Activated naive CD4-positive, alpha-beta T cell treated with anti-CD3 and anti-CD28 coated beads, Interleukin-2, amount 10 ng/mL, durations not matched to agents 7 days and 5 days (primary cell): ENCODE measurements at regions not wholly inside any gene's neighbourhood (a gene's known extent, or its start where the extent isn't known, plus 50 kb on each side); places are given as distances from the start of the nearest gene placed in this dataset.
"Not testable (repeated sequence)": the region's sequence is repeated elsewhere in the genome, so short reads cannot be mapped to it uniquely, and the experiment has no call there.

Experiments used
- CTCF ChIA-PET: fragments of 350-600 bp; sonication (Branson Sonifier 250); formaldehyde crosslinking; loops from one replicate; lab custom pipeline; 2021; ENCODE audit warnings: antibody characterized with exemption; lab: Charles Lee
- DNase-seq: peaks from one replicate; pipeline ENCODE4 v3.0.0-alpha.2; 2020
- H3K27ac Mint-ChIP-seq: one replicate; pipeline ENCODE4 v1.8.0; 2021; ENCODE audit warnings: mild to moderate bottlenecking, moderate library complexity, mixed read lengths
- H3K27me3 Mint-ChIP-seq: one replicate; pipeline ENCODE4 v1.8.0; 2021; ENCODE audit warnings: mild to moderate bottlenecking, mixed read lengths
- H3K36me3 Mint-ChIP-seq: one replicate; pipeline ENCODE4 v1.8.0; 2021; ENCODE audit warnings: mixed read lengths
- H3K4me1 Mint-ChIP-seq: one replicate; pipeline ENCODE4 v1.8.0; 2021; ENCODE audit warnings: mixed read lengths
- H3K4me3 Mint-ChIP-seq: one replicate; pipeline ENCODE4 v1.8.0; 2021; ENCODE audit warnings: mild to moderate bottlenecking, moderate library complexity, mixed read lengths
- H3K9me3 Mint-ChIP-seq: one replicate; pipeline ENCODE4 v1.8.0; 2021; ENCODE audit warnings: mixed read lengths

DNA sequence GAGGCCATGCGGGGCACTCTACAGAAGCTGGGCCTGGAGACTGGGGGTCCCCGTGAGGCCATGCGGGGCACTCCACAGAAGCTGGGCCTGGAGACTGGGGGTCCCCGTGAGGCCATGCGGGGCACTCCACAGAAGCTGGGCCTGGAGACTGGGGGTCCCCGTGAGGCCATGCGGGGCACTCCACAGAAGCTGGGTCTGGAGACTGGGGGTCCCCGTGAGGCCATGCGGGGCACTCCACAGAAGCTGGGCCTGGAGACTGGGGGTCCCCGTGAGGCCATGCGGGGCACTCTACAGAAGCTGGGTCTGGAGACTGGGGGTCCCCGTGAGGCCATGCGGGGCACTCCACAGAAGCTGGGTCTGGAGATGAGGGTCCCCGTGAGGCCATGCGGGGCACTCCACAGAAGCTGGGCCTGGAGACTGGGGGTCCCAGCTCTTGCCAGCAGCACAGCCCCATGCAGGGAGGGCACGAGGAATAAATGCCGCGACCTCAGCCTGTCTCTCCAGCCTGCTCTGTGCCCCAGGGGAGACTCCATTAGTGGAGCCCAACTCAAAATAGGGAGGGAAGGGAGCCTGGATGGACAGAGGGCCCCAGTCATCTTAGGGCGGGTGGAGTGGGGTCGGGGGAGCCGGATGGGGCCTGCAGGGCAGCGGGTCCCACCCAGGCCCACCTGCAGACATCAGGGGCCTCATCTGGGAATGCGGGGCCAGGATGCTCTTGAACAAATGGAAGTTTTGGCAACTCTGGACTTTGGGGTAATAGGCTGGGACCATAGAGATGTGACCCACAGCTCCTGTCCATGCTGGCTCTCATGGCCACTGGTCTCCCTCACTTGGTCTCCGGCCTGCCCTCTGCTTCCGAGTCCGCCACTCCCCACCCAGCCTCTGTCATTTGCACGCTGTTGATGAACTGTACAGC is 343.6 kb upstream of the SFSWAP start:
- H3K4me1 Mint-ChIP-seq, H3K27ac Mint-ChIP-seq, CTCF ChIA-PET, DNase-seq, H3K9me3 Mint-ChIP-seq, H3K27me3 Mint-ChIP-seq, H3K4me3 Mint-ChIP-seq, H3K36me3 Mint-ChIP-seq: not testable (repeated sequence)

DNA sequence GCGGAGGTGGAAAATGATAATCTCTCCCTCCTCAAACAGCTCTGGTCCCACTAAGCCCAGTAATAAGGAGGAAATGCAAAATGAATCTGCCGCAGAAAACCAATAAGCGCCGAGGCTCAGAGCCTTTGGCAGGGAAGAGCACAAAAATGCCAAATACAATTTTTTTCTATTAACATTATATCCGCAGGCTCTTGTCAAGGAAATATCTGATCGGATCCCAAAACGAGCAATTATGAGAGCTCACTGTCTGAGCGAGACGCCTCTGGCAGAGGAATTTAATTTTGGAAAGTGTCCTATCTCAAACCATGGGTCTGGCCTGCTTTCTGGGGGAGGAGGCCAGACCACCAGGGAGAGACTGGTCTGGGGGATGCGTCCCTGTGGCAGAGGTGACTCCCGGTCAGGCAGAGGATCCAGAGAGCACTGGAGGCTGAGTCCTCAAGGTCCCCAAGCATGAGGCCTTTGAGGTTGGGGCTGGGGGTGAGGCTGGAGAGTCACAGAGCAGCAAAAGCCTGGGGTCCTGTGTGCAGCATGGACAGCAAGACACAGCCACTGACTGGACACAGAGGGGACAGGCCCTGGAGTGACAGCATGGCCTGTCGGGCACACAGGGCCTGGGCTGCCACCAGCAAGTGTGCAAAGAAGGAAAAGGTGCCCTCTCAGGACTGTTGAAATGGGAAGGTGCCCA is 342.8 kb upstream of the SFSWAP start:
- Mint-ChIP-seq H3K27ac (no peak overlapping the region), H3K9me3 (no peaks in the 10 kb centered on the region), H3K4me3 (no peak overlapping the region), H3K27me3 (no peaks in the 10 kb centered on the region), H3K36me3 (no peaks in the 10 kb centered on the region), H3K4me1 (no peaks in the 10 kb centered on the region)
- CTCF ChIA-PET, result no interaction called here
- no peak for DNase-seq

GRCh38 chr12:131368668-131369071 is 342.2 kb upstream of the SFSWAP start:
- Mint-ChIP-seq H3K4me3 (no peak overlapping the region), H3K9me3 (no peaks in the 10 kb centered on the region), H3K27me3 (no peaks in the 10 kb centered on the region), H3K27ac (no peak overlapping the region), H3K4me1 (no peaks in the 10 kb centered on the region), H3K36me3 (no peaks in the 10 kb centered on the region)
- CTCF ChIA-PET, result no interaction called here
- DNase-seq, result no peak

- H3K27me3 Mint-ChIP-seq, result no peaks in the 10 kb centered on the region
- CTCF ChIA-PET, result interaction anchor here (0.5 kb wide), 1 partner anchor 166 kb away, joined by 3 read pairs; no protein-coding TSS in a partner anchor
- H3K27ac Mint-ChIP-seq, result no peak overlapping the region
- no peak overlapping the region for H3K4me3 Mint-ChIP-seq
- H3K36me3 Mint-ChIP-seq, result no peaks in the 10 kb centered on the region
- H3K9me3 Mint-ChIP-seq, result no peaks in the 10 kb centered on the region
- no peak for DNase-seq
- no peaks in the 10 kb centered on the region for H3K4me1 Mint-ChIP-seq
Observed at GRCh38 chr12:131369094-131369845, 341.6 kb upstream of the SFSWAP start.

- H3K36me3 Mint-ChIP-seq, result no peaks in the 10 kb centered on the region
- DNase-seq, result no peak
- no peak overlapping the region for H3K4me3 Mint-ChIP-seq
- H3K9me3 Mint-ChIP-seq, result no peaks in the 10 kb centered on the region
- CTCF ChIA-PET, result no interaction called here
- H3K27me3 Mint-ChIP-seq, result no peaks in the 10 kb centered on the region
- H3K4me1 Mint-ChIP-seq, result no peaks in the 10 kb centered on the region
- no peak overlapping the region for H3K27ac Mint-ChIP-seq
Observed at GRCh38 chr12:131370321-131370720, 340.6 kb upstream of the SFSWAP start.

- Mint-ChIP-seq H3K27me3 (no peaks in the 10 kb centered on the region), H3K27ac (no peak overlapping the region), H3K4me3 (no peak overlapping the region), H3K4me1 (no peaks in the 10 kb centered on the region), H3K36me3 (no peaks in the 10 kb centered on the region), H3K9me3 (no peaks in the 10 kb centered on the region)
- no peak for DNase-seq
- CTCF ChIA-PET, result no interaction called here
Observed at GRCh38 chr12:131370791-131371347, 340.0 kb upstream of the SFSWAP start.

DNA sequence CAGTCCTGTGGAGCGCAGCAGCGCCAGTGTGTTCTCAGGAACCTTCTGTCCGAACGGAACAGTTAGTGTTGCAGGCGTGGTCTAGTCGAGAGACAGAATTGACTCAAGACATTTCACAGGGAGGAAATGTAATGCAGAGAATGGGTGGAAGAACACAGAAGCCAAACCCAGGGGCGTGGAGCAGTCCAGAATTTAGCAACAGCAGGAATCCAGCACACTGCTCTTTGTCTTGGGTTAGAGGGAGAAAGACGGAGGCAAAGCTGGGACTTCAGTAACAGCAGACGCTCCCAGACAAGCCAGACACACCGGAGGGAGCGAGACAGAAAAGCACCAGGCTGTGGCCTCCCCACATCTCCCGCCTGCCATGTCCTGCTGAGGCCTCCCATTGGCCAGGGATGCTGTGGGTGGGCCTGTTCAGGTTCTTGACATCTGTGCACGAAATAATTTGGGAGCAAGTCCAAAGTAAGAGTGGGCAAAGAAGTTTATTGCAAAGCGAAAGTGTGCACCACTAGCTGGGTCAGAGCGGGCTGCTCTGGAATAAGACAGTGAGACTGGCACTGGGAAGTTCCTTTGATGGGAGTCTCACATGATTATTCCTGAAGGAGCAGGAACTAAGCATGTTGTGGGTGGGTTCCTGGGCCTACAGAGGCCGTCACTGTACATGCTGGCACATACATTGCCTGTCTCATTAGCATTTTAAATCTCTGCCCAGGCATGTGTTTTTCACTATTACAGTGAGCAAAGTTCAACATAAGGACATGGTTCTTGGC is 339.3 kb upstream of the SFSWAP start:
- H3K27me3 Mint-ChIP-seq, result no peaks in the 10 kb centered on the region
- no peaks in the 10 kb centered on the region for H3K9me3 Mint-ChIP-seq
- CTCF ChIA-PET, result no interaction called here
- no peaks in the 10 kb centered on the region for H3K36me3 Mint-ChIP-seq
- no peak overlapping the region for H3K27ac Mint-ChIP-seq
- H3K4me3 Mint-ChIP-seq, result no peak overlapping the region
- DNase-seq, result no peak
- H3K4me1 Mint-ChIP-seq, result no peaks in the 10 kb centered on the region

DNA sequence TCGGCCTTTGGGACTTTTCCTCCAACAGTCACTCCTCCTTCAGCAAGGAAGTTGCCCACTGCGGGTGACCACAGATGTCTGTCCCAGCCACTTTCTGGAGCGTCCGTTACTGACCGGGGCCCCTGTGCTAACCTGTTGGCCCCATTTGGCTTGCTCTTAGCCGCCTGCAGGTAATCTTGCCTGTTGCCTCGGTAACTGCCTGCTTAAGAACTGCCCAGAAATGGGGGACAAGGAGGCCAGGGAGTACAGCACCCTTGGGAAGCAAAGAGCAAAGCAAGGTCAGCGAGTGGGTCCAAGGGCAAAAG is 338.8 kb upstream of the SFSWAP start:
- Mint-ChIP-seq H3K36me3 (no peaks in the 10 kb centered on the region), H3K9me3 (no peaks in the 10 kb centered on the region), H3K27ac (no peak overlapping the region), H3K4me1 (no peaks in the 10 kb centered on the region), H3K27me3 (no peaks in the 10 kb centered on the region), H3K4me3 (no peak overlapping the region)
- no peak for DNase-seq
- CTCF ChIA-PET, result no interaction called here

DNA sequence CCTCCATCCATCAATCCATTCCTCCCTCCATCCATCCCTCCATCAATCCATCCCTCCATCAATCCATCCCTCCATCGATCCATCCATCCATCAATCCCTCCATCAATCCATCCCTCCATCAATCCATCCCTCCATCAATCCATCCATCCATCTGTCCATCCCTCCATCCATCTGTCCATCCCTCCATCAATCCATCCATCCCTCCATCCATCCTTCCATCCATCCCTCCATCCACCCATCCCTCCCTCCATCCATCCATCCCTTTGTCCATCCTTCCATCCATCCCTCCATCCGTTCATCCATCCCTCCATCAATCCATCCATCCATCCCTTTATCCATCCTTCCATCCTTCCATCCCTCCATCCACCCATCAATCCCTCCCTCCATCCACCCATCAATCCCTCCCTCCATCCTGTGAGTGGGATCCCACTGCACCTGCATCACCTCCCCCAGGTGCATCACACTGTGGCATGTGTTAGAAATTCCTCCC is 338.1 kb upstream of the SFSWAP start:
- Mint-ChIP-seq H3K27ac (no peak overlapping the region), H3K36me3 (no peaks in the 10 kb centered on the region), H3K27me3 (no peaks in the 10 kb centered on the region), H3K4me3 (no peak overlapping the region), H3K4me1 (no peaks in the 10 kb centered on the region), H3K9me3 (no peaks in the 10 kb centered on the region)
- DNase-seq, result no peak
- CTCF ChIA-PET, result no interaction called here

- Mint-ChIP-seq H3K36me3 (no peaks in the 10 kb centered on the region), H3K4me3 (no peak overlapping the region), H3K4me1 (no peaks in the 10 kb centered on the region), H3K27me3 (no peaks in the 10 kb centered on the region), H3K27ac (no peak overlapping the region), H3K9me3 (no peaks in the 10 kb centered on the region)
- CTCF ChIA-PET, result no interaction called here
- DNase-seq, result no peak
Observed at GRCh38 chr12:131375261-131375971, 335.5 kb upstream of the SFSWAP start.

GRCh38 chr12:131375972-131376345 is 334.9 kb upstream of the SFSWAP start:
- no peak for DNase-seq
- Mint-ChIP-seq H3K27me3 (no peaks in the 10 kb centered on the region), H3K4me1 (no peaks in the 10 kb centered on the region), H3K27ac (no peak overlapping the region), H3K9me3 (no peaks in the 10 kb centered on the region), H3K4me3 (no peak overlapping the region), H3K36me3 (no peaks in the 10 kb centered on the region)
- CTCF ChIA-PET, result no interaction called here

DNA sequence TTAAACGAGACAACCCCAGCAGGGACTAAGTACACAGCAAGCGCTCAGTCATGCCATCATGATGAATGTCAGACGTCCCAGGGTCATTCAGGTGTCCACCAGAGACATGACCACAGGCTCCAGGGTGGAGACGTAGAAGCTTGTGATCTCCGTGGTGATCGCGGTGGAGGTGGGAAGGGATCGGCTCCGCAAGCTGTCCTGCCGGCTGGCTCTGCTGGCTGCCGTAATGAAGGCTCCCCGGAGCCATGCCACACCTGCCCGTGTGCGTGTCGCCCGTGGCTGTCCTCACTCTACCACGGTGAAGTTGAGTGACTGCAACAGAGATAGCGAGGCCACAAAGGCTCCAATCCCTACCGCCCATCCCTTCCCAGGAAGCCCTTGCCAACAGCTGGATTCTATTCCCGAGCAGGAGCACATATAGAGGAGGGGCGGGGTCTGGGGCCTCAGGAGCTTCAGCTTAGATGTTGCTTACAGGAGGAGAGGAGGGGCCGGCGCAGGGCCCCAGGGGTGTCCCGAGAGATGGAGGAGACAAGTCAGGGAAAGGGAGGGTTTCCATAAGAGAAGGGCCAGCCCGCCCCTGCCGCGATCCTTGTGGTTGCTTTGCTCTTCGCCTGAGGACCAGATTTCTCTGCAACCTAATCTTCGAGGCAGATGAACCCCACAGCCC is 332.6 kb upstream of the SFSWAP start:
- DNase-seq, result no peak
- no peak overlapping the region for H3K4me3 Mint-ChIP-seq
- H3K36me3 Mint-ChIP-seq, result no peaks in the 10 kb centered on the region
- no peak overlapping the region for H3K27ac Mint-ChIP-seq
- CTCF ChIA-PET, result no interaction called here
- no peaks in the 10 kb centered on the region for H3K4me1 Mint-ChIP-seq
- H3K27me3 Mint-ChIP-seq, result no peaks in the 10 kb centered on the region
- H3K9me3 Mint-ChIP-seq, result no peaks in the 10 kb centered on the region
